HG03280 (cell line): ENCODE measurements at regions not wholly inside any gene's neighbourhood (a gene's known extent, or its start where the extent isn't known, plus 50 kb on each side); places are given as distances from the start of the nearest gene placed in this dataset.

Experiments used
- ATAC-seq: cut with Tn5 transposase; IDR thresholded peaks from one replicate; pipeline ENCODE4 v1.9.1; 2021; ENCODE audit warnings: mild to moderate bottlenecking, moderate library complexity; ENCODE audit not compliant: unreplicated experiment

DNA sequence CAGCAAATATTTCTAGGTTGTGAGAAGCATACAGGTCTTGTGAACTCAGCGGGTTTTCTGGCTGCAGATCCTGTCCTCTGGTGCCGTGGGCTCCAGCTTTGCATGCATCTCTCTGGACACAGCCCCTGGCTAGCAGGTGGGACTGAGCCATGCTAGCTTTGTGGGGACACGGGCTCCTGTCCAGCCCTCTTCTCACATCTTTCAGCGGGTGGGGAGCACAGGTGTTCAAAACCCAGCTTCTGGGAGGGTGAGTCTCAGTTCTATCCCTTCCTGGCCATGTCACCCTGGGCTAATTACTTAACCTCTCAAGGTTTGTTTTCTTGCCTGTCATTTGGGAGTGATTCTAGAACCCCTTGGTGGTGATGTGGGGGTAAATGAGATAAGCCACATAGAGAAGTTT, 162.3 kb downstream of the ICE1 start:
- ATAC-seq, result no peak

GRCh38 chr5:5584236-5584745, 161.8 kb downstream of the ICE1 start:
- ATAC-seq, result no peak

DNA sequence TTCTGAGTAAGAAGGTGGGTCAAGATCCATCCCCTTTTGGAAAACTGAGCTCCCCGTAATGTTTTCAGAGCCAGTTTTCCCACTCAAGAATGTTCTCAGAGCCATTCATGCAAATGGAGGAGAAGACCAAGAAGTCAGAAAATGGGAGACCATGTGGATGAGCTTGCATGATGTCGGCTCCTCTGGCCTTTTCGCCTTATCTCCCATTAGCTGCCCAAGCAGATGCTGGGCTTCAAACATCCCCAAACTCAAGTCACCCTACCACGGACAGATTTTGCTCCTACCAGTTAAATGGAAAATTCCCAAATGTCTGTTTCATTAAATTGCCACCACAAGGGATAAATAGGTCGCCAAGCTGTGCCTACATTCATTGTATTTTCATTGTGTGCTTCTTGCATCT, 161.4 kb downstream of the ICE1 start:
- ATAC-seq, result no peak

- ATAC-seq, result no peak
These were observed 160.7 kb downstream of the ICE1 start for GRCh38 chr5:5583023-5583765.

- ATAC-seq, result no peak
These were observed 158.6 kb downstream of the ICE1 start for GRCh38 chr5:5581080-5581479.

GRCh38 chr5:5576744-5577143, 154.3 kb downstream of the ICE1 start:
- ATAC-seq, result no peak

- no peak for ATAC-seq
These were observed 153.0 kb downstream of the ICE1 start for GRCh38 chr5:5575461-5575860.

DNA sequence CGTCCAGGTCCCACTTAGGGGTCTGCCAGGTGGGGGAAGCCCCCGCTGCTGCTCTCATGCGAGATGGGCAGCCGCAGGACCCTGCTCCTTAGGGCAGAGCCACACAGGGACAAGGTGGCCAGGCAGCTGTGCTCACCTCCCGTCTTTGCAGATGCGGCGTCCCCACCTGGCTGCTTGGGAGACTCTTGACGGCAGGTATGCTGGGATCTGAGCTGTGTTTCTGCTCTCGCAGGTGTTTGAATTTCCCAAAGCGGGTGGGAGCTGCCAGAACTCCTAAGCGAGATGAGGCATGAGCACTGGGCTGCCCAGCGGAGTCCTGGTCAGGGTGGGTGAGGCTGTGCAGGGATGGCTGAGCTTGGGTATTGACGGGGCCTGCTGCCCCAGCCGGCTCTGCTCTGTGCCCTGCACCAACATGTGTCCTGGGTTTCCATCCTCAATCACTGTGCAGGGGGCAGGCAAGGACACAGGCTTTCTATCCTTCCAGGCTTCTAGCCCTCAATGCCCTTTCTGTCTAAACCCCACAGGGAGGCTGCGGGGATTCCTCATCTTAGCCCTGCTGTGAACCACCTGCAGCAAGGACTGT, 151.4 kb downstream of the ICE1 start:
- ATAC-seq, result no peak

DNA sequence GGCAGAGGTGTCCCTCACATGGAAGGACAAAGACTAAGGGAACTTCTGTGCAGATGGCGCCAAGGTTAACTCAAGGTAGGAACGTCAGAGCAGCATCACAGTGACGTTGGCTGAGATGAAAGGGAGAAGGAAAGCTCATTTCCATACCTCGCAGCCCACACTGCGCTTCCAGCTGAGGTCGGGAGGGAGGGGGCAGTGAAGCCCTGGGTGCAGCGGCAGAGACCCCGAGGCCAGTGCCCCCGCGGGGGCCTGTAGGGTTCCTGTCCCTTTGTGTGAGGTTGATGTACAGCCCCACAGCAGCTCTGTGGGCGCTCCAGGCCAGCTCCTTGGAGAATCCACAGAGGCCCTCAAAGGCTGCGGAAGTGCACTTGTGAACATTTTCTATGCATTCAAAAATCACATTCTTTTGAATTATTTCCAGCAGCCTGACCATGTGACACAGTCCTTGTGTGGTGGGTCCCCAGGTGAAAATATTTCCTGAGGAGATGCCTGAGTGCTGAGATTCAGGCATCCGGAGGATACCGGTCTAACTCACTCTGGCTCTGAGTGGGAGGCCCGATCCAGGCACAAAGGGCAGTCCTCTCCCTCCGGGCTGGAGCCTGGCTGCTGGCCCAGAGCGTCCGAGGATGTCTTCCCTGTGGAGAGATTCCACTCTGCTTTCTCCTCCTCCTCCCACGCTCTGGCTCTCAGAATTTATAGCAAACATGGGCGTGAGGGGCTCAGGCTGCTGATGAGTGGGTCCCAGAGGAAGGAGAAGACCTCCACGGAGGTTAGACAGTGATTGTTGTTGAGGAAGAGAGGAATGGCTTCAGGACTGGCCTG, 150.7 kb downstream of the ICE1 start:
- ATAC-seq, result no peak

DNA sequence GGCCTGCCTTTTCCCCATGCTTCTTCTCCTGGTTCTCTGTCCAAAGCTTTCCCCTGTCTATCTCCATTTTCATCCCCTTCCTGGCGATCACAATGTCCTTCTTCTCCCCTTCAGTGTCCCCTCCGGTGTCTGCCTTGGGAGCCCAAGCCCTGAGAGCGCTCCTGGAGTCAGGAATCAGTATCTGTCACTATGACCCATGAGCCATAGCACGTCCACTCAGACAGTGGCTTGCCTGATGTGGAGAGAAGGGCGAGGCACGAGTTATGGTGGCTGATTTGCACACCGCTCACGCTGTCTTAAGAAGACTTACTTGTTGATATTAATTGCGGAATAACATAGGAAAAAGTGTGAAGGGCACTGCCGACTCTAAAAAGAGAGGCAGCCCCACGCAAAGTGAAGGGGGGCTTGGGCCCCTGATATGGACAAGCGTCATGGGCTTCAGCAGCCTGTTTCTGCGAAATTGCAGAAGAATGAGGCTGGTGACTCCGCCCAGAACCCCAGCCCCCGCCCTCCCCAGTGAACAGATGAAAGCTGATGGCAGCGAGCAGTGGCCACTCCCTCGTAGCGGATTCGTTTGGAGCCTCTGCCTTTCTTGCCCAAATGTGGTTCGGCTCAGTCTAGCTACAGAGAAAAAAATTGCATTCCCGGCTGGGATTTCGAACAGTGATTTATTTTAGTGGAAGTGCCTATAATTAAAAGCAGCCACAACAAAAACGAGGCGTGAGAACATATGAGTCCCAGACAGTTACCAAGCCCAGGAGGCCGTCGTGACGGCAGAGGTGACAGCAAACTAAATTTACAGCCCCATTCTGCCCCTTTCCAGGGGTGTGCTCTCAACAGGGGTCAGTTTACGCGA, 149.8 kb downstream of the ICE1 start:
- no peak for ATAC-seq

DNA sequence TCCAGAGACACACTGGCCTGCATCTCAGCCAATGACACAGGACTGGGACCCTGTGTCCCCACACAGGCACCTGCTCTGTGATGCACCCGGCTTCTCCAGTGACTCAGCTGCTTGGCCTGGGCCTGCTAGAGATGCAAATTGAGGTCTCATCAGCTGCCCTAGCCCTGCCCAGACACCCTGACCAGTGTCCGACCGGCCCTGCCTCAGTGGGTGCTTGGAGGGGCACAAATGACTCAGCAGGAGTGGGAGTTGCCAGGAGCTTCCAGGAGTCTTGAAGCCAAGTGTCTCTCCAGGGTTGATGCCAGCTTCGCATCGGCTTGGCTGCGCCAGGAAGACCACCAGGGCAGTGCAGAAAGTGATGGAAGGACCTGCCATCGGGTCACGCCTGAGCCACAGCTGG, 148.2 kb downstream of the ICE1 start:
- ATAC-seq, result no peak

GRCh38 chr5:5564898-5565297, 142.4 kb downstream of the ICE1 start:
- no peak for ATAC-seq

GRCh38 chr5:5560016-5560415, 137.5 kb downstream of the ICE1 start:
- ATAC-seq, result no peak

- no peak for ATAC-seq
These were observed 136.4 kb downstream of the ICE1 start for GRCh38 chr5:5558638-5559527.

GRCh38 chr5:5558102-5558501, 135.6 kb downstream of the ICE1 start:
- ATAC-seq, result no peak

- no peak for ATAC-seq
These were observed 129.0 kb downstream of the ICE1 start for GRCh38 chr5:5551499-5551898.

DNA sequence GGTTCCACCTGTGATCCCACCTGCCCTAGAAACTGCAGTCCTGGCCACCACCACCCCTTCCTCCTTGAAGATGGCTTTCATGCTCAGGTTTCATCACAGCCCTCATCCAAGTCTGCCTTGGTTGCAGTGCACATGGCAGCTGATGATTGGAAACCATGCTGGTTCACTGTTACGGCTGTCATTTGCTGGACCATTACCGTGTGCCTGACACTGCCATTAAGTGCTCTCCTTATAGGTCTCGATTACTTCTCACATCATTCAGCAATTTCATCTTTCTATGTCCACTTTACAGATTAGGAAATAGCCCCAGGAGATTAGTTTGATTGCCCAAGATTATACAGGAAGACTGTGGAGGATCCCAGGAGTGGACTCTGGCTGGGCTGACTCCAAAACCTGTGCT, 123.9 kb downstream of the ICE1 start:
- no peak for ATAC-seq

DNA sequence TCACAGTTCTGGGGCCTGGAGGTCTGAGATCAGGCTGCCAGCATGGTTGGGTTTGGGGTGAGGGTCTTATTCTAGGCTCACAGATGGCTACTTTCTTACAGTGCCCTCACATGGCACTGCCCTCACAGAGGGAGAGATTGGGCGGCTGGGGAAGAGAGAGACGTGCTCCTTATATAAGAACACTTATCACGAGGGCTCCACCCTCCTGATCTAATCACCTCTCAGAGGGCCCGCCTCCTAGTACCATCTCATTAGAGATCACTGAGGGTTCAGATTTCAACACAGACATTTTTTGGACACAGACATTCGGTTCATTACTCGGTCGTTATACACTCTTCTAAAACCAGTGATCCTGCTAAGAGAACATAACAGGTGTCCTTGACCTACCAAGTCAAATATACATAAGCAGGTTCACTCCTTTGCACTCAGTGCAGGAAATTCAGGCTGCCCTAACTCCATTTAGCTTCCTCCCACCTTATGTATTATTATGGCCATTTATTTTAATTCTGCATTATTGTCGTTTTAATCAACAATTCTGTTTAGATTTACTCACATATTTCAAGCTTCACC, 121.7 kb downstream of the ICE1 start:
- no peak for ATAC-seq

DNA sequence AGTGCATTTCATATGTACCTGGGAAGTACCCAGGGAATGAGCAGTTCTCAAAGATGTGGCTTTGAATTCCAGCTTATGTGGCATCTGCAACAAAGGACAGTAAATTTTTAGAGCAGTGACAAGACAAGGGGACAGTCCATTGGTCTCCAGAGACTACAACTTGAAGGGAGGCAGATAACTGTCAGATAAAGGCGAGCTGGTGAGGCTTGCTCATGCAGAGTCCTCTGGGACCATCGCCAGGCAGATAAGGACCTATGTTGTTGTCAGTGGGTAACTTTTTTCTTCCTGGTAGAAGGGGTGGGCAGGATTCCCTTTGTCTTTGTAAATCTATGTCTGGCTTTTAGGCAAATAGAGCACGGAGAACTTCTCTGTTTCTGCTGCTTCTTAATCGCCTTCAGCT, 120.2 kb downstream of the ICE1 start:
- no peak for ATAC-seq

- no peak for ATAC-seq
These were observed 117.6 kb downstream of the ICE1 start for GRCh38 chr5:5540065-5540464.
